ENCODE measurements at regions not wholly inside any gene's neighbourhood (a gene's known extent, or its start where the extent isn't known, plus 50 kb on each side); places are given as distances from the start of the nearest gene placed in this dataset.

GRCh38 chr13:103188713-103189326 is 122.6 kb upstream of the SLC10A2 start:
- DNase-seq (ENCODE audit: low read depth) = no peak

- no peak for DNase-seq (ENCODE audit: low read depth)
Observed at GRCh38 chr13:103187721-103188156, 121.5 kb upstream of the SLC10A2 start.

GRCh38 chr13:103184413-103184812 is 118.2 kb upstream of the SLC10A2 start:
- DNase-seq (ENCODE audit: low read depth) = no peak

- DNase-seq (ENCODE audit: low read depth) = no peak
Observed at GRCh38 chr13:103178986-103179943, 113.0 kb upstream of the SLC10A2 start.

DNA sequence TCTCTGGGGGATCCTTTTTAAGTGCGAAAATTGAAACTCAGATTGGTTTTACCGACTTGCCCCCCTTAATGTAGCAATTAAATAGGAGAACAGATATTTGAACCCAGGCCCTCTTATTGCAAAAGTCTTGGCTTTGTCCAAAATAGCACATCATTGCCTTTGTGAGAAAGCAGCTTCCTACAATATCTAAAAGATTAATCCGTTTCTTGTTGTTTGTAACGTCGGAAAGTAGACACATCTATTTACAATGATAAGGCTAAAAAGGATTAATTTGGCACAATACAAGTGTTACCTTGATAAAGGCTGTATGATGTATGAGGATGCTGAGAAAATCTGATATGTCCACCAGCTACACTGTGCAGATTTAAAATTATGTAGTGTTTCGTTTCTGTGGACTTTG is 108.7 kb upstream of the SLC10A2 start:
- DNase-seq (ENCODE audit: low read depth) = no peak

GRCh38 chr13:103168901-103169508 is 102.8 kb upstream of the SLC10A2 start:
- DNase-seq (ENCODE audit: low read depth) = no peak

GRCh38 chr13:103164251-103164650 is 98.0 kb upstream of the SLC10A2 start:
- no peak for DNase-seq (ENCODE audit: low read depth)

DNA sequence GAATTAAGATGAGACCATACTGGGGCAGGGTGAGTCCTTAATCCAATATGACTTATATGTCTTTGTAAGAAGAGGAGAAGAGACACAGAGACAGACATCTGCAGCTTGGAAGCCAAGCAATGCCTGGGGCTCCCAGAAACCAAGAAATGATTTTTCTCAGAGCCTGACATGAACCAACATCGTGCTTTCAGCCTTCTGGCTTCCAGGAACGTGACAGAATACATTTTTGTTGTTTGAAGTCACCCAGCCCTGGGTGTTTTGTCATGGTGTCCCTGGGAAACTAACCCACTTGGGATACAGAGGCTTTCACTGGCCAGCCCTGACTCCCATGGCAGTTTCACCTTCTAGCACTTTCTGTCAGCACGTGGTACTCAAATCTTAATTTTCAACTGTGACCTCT is 95.3 kb upstream of the SLC10A2 start:
- DNase-seq (ENCODE audit: low read depth) = no peak

GRCh38 chr13:103157434-103158145 is 91.4 kb upstream of the SLC10A2 start:
- DNase-seq (ENCODE audit: low read depth) = no peak

GRCh38 chr13:103157016-103157415 is 90.8 kb upstream of the SLC10A2 start:
- no peak for DNase-seq (ENCODE audit: low read depth)

DNA sequence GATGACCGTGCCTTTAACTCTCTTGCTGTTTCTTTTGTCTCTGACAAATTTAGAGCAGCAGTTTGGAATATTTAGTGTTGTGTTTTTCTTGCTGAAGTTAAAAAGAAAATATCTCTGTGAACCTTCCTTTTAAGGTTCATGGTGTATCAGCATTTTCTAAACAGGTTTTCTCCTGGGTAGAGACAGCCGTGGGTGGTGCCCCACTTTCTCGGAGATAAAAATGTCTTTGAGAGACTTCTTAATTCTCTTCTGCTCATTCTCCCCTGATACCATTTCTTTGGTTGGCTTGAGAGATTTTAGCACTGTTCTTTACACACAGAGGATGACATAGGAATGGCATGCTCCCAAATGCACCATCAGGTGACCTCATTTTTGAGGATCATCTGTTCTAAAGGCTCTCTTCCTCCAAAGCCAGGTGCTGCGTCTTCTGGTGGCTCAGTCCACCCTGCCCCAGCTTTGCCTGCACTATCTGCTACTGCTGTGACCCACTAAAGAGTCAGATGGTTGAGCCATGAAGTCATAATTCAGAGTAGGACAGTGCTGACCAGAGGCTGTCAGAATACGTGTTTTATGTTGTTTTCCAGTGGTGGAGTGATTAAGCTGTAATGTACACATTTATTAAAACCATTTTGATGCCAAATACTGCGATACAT is 90.3 kb upstream of the SLC10A2 start:
- no peak for DNase-seq (ENCODE audit: low read depth)

- no peak for DNase-seq (ENCODE audit: low read depth)
Observed at GRCh38 chr13:103153466-103153865, 87.2 kb upstream of the SLC10A2 start.

DNA sequence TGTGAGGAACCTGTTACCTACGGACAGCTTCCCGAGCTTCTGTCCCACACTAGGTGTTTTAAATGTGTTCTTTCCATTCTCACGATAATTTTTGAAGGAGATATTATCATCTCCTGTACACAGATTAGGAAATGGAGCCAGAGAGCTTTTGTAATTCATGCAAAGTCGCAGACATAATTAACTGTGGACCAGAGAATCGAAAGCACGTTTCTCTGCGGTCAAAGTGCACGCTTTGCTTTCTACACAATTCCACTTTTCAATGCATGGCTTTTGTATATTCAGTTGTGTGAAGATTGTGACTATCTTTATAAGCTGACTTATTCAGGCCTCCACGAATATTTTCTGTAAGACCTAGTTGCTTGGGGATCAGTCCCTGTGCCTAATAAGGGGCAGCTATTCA is 81.7 kb upstream of the SLC10A2 start:
- no peak for DNase-seq (ENCODE audit: low read depth)

GRCh38 chr13:103145442-103145841 is 79.2 kb upstream of the SLC10A2 start:
- DNase-seq (ENCODE audit: low read depth) = no peak

- DNase-seq (ENCODE audit: low read depth) = no peak
Observed at GRCh38 chr13:103143432-103143831, 77.2 kb upstream of the SLC10A2 start.

- no peak for DNase-seq (ENCODE audit: low read depth)
Observed at GRCh38 chr13:103142151-103142550, 75.9 kb upstream of the SLC10A2 start.

DNA sequence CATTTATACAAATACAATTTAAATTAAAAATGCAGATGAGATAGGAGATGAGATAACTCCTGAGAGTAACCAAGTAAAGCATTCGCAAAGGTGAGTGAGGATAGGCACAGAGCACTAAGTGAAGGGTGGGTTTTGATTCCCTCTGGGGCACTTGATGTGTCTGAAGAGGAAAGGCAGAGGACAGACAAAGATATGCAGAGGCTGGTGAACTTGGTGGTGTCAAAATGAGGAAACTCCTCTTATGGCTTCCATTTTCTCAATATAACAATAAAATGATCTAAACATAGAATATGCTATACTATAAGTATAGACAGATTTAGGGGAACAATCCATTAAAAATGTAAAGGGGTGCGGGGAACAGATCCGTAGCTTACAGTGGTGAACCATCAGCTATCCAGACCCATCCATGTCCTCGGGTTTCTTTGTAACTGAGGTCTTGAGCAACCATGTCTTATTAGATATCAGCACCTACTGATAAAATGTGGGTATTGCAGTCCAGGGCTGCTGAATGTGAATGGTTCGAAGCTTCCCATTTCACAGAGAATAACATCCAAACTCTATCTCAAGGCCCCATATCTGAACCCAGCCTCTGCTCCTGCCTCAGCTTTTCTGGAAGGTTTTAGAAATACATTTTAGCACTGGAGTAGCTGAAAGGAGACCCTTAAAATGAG is 73.9 kb upstream of the SLC10A2 start:
- DNase-seq (ENCODE audit: low read depth) = no peak

DNA sequence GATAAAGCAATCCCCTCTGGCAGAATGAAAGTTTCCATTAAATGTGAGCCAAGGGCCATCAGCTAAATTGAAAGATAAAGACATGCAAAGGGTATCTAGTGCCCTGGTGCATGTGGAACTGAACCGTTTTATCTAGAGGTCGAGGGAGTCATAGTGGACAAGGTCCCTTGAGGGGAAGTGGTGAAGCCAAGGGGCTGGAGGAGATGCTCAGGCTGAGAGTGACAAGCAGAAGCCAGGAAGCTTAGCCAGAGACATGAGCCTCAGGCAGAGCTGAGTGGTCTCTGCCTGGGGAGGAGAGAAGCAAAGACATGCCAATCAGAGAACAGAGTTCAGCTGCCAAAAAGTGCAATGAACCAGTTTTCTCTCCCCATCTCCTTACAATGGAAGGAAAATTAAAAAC is 68.1 kb upstream of the SLC10A2 start:
- no peak for DNase-seq (ENCODE audit: low read depth)

DNA sequence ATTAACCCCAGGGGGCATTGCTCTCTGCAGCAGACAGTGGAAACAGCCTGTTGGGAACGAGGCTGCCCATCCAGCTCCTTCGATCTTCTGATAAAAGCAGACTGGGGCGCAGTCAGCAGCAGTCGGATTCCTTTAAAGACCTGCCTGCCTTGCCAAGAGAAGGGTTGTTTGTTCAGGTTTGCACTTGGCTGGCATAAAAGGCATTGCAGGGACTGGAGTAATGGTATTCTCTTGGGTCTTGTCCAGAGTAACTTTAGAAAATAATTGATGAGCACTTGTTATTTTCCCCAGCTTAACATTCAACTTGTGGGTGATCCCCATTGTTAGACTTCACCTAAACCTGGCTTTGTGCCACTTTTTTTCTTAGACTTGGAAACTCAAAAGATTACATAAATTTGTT is 67.3 kb upstream of the SLC10A2 start:
- DNase-seq (ENCODE audit: low read depth) = no peak

GRCh38 chr13:103130681-103131210 is 64.5 kb upstream of the SLC10A2 start:
- DNase-seq (ENCODE audit: low read depth) = no peak

DNA sequence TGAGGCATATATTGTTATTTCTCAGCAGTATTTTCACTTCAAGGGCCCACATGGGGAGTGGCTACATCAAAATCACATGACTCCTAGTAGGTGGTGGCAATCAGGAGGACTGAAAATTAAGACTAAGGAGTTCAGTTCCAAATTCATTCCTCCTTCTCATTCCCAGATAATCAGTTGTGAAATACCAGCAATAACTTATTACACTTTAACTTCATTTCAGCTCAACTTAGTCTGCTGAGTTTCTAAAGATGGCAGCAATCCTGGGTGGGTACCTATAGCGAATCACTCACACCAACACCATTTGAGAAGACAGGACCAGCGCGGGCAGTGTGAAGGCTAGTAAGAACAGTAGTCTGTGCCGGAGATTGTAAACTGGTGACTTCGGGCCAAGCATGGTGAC is 63.9 kb upstream of the SLC10A2 start:
- DNase-seq (ENCODE audit: low read depth) = no peak

Data from stimulated activated CD8-positive, alpha-beta memory T cell treated with anti-CD3 and anti-CD28 coated beads, Interleukin-4, amount 100 ng/mL, for 24 hours (primary cell).